Dedifferentiated amniotic fluid mesenchymal stem cell (primary cell): ENCODE measurements at regions not wholly inside any gene's neighbourhood (a gene's known extent, or its start where the extent isn't known, plus 50 kb on each side); places are given as distances from the start of the nearest gene placed in this dataset.
"Not testable (repeated sequence)": the region's sequence is repeated elsewhere in the genome, so short reads cannot be mapped to it uniquely, and the experiment has no call there.

Source experiments
- DNase-seq: peaks from one replicate; pipeline ENCODE4 v3.0.0-alpha.2; 2016; ENCODE audit errors: extremely low spot score

GRCh38 chr6:167392631-167393316 is 67.9 kb downstream of the TTLL2 start:
- DNase-seq: no peak

- DNase-seq: no peak
Measured at GRCh38 chr6:167393731-167394130, 68.8 kb downstream of the TTLL2 start.

- no peak for DNase-seq
Measured at GRCh38 chr6:167394339-167394738, 69.5 kb downstream of the TTLL2 start.

GRCh38 chr6:167394820-167395219 is 69.9 kb downstream of the TTLL2 start:
- DNase-seq: no peak

GRCh38 chr6:167396068-167396658 is 71.3 kb downstream of the TTLL2 start:
- no peak for DNase-seq

GRCh38 chr6:167396659-167397490 is 72.0 kb downstream of the TTLL2 start:
- no peak for DNase-seq

GRCh38 chr6:167397712-167398111 is 72.8 kb downstream of the TTLL2 start:
- no peak for DNase-seq

GRCh38 chr6:167398214-167399050 is 73.5 kb downstream of the TTLL2 start:
- no peak for DNase-seq

GRCh38 chr6:167399051-167399387 is 74.1 kb downstream of the TTLL2 start:
- no peak for DNase-seq

- DNase-seq: no peak
Measured at GRCh38 chr6:167399599-167399998, 74.7 kb downstream of the TTLL2 start.

GRCh38 chr6:167400482-167401138 is 75.7 kb downstream of the TTLL2 start:
- DNase-seq: no peak

- DNase-seq: no peak
Measured at GRCh38 chr6:167401525-167402194, 76.8 kb downstream of the TTLL2 start.

- no peak for DNase-seq
Measured at GRCh38 chr6:167402195-167402686, 77.4 kb downstream of the TTLL2 start.

- DNase-seq: peak; percentile 11
Measured at GRCh38 chr6:167403427-167403826, 78.5 kb downstream of the TTLL2 start.

GRCh38 chr6:167404385-167405049 is 79.6 kb downstream of the TTLL2 start:
- DNase-seq: peak; percentile 11

GRCh38 chr6:167405778-167406532 is 81.1 kb downstream of the TTLL2 start:
- DNase-seq: no peak

GRCh38 chr6:167406533-167407238 is 81.8 kb downstream of the TTLL2 start:
- DNase-seq: not testable (repeated sequence)

- no peak for DNase-seq
Measured at GRCh38 chr6:167407239-167408064, 82.6 kb downstream of the TTLL2 start.
